Hematopoietic multipotent progenitor cell treated with erythropoietin and hydrocortisone succinate and interleukin-3 and kit ligand, for 8 days (in vitro differentiated cells): ENCODE measurements at regions not wholly inside any gene's neighbourhood (a gene's known extent, or its start where the extent isn't known, plus 50 kb on each side); places are given as distances from the start of the nearest gene placed in this dataset.
"Not testable (repeated sequence)": the region's sequence is repeated elsewhere in the genome, so short reads cannot be mapped to it uniquely, and the experiment has no call there.

ENCODE experiments used
- DNase-seq: peaks from one replicate; pipeline ENCODE4 v3.0.0-alpha.2; 2015

- not testable (repeated sequence) for DNase-seq
Observed at GRCh38 chr7:73170902-73171301, 85.1 kb upstream of the SPDYE9 start.

GRCh38 chr7:73170415-73170814 lies 84.6 kb upstream of the SPDYE9 start:
- DNase-seq, result not testable (repeated sequence)

GRCh38 chr7:73166152-73166551 lies 80.3 kb upstream of the SPDYE9 start:
- not testable (repeated sequence) for DNase-seq

- DNase-seq, result not testable (repeated sequence)
Observed at GRCh38 chr7:73162680-73163079, 76.8 kb upstream of the SPDYE9 start.

- DNase-seq, result not testable (repeated sequence)
Observed at GRCh38 chr7:73161727-73162126, 75.9 kb upstream of the SPDYE9 start.

GRCh38 chr7:73157169-73157661 lies 71.4 kb upstream of the SPDYE9 start:
- not testable (repeated sequence) for DNase-seq

GRCh38 chr7:73156510-73157168 lies 70.8 kb upstream of the SPDYE9 start:
- DNase-seq, result not testable (repeated sequence)

GRCh38 chr7:73154586-73155038 lies 68.8 kb upstream of the SPDYE9 start:
- not testable (repeated sequence) for DNase-seq

- DNase-seq, result not testable (repeated sequence)
Observed at GRCh38 chr7:73153921-73154585, 68.2 kb upstream of the SPDYE9 start.

- DNase-seq, result not testable (repeated sequence)
Observed at GRCh38 chr7:73148570-73148969, 62.7 kb upstream of the SPDYE9 start.

GRCh38 chr7:73147681-73148080 lies 61.8 kb upstream of the SPDYE9 start:
- DNase-seq, result not testable (repeated sequence)

GRCh38 chr7:73143993-73144392 lies 58.2 kb upstream of the SPDYE9 start:
- DNase-seq, result not testable (repeated sequence)

- not testable (repeated sequence) for DNase-seq
Observed at GRCh38 chr7:73137922-73138321, 52.1 kb upstream of the SPDYE9 start.
